Hepatocyte (in vitro differentiated cells): ENCODE measurements at regions not wholly inside any gene's neighbourhood (a gene's known extent, or its start where the extent isn't known, plus 50 kb on each side); places are given as distances from the start of the nearest gene placed in this dataset.

Source experiments
- DNase-seq: peaks from one replicate; pipeline ENCODE4 v3.0.0-alpha.2; 2016; ENCODE audit warnings: low spot score
- H2AFZ ChIP-seq: fragments of 200-600 bp; sonication (generic); 2 replicates; pipeline ENCODE4 v1.6.0; 2016; ENCODE audit warnings: antibody characterized with exemption, mild to moderate bottlenecking
- H3K27ac ChIP-seq: fragments of 200-600 bp; sonication (generic); 2 replicates; pipeline ENCODE4 v1.5.1; 2016; ENCODE audit warnings: mild to moderate bottlenecking
- H3K27me3 ChIP-seq: fragments of 200-600 bp; sonication (generic); 2 replicates; pipeline ENCODE4 v1.6.1; 2016
- H3K36me3 ChIP-seq: fragments of 200-600 bp; sonication (generic); replicated peaks from 2 replicates; pipeline ENCODE4 v1.5.1; 2016; ENCODE audit warnings: low read depth; ENCODE audit not compliant: insufficient read depth
- H3K4me1 ChIP-seq: fragments of 200-600 bp; sonication (generic); 2 replicates; pipeline ENCODE4 v1.5.1; 2016; ENCODE audit warnings: mild to moderate bottlenecking, moderate library complexity; ENCODE audit not compliant: insufficient read depth
- H3K4me2 ChIP-seq: fragments of 200-600 bp; sonication (generic); 2 replicates; pipeline ENCODE4 v1.6.0; 2016
- H3K4me3 ChIP-seq: fragments of 200-600 bp; sonication (generic); 2 replicates; pipeline ENCODE4 v1.5.1; 2016; ENCODE audit warnings: mild to moderate bottlenecking
- H3K79me2 ChIP-seq: fragments of 200-600 bp; sonication (generic); 2 replicates; pipeline ENCODE4 v1.6.0; 2017; ENCODE audit warnings: mild to moderate bottlenecking
- H3K9me2 ChIP-seq: fragments of 200-600 bp; sonication (generic); replicated peaks from 2 replicates; pipeline ENCODE4 v1.6.0; 2017; ENCODE audit warnings: mild to moderate bottlenecking; ENCODE audit not compliant: insufficient read depth
- H3K9me3 ChIP-seq: fragments of 200-600 bp; sonication (generic); 2 replicates; pipeline ENCODE4 v1.5.1; 2016; ENCODE audit warnings: low read depth, mild to moderate bottlenecking
- H4K20me1 ChIP-seq: fragments of 200-600 bp; sonication (generic); 2 replicates; pipeline ENCODE4 v1.6.0; 2016; ENCODE audit warnings: mild to moderate bottlenecking; ENCODE audit not compliant: insufficient read depth, poor library complexity, severe bottlenecking
- CTCF ChIP-seq: fragments of 200-600 bp; sonication (generic); IDR thresholded peaks from 2 replicates; pipeline ENCODE4 v1.5.1; 2016; ENCODE audit warnings: antibody characterized with exemption, mild to moderate bottlenecking; ENCODE audit not compliant: poor library complexity
- EZH2 ChIP-seq: fragments of 200-600 bp; sonication (generic); IDR thresholded peaks from 2 replicates; pipeline ENCODE4 v1.6.1; 2016; ENCODE audit warnings: antibody characterized with exemption, mild to moderate bottlenecking, borderline replicate concordance
- EZH2phosphoT487 ChIP-seq: fragments of 200-600 bp; sonication (generic); IDR thresholded peaks from one replicate; pipeline ENCODE4 v1.6.1; 2018; ENCODE audit warnings: antibody characterized with exemption, mild to moderate bottlenecking, low read depth, moderate library complexity; ENCODE audit not compliant: unreplicated experiment, severe bottlenecking
- WGBS: methylation state at CpG from one replicate; pipeline ENCODE4 v1.1.6; 2016; ENCODE audit warnings: low lambda C conversion rate; ENCODE audit errors: missing lambda C conversion rate; 5-methylcytosine and 5-hydroxymethylcytosine counted together

- H3K4me2 ChIP-seq: no peak overlapping the region
- WGBS: 83% methylated on average over 1 of the region's 1 CpG
- no peak overlapping the region for H3K27ac ChIP-seq
- no peak for DNase-seq
- no peaks in the 10 kb centered on the region for H3K79me2 ChIP-seq
- H3K36me3 ChIP-seq: no peaks in the 10 kb centered on the region
- no peak overlapping the region for H3K4me3 ChIP-seq
- H2AFZ ChIP-seq: no peak overlapping the region
- no peaks in the 10 kb centered on the region for H3K9me2 ChIP-seq
- peaks cover 8% of the 10 kb centered on the region for H3K27me3 ChIP-seq
- TF ChIP-seq EZH2phosphoT487: no peak
- TF ChIP-seq CTCF: no peak
- no peak for TF ChIP-seq EZH2
- H3K9me3 ChIP-seq: peaks cover 3% of the 10 kb centered on the region
- no peaks in the 10 kb centered on the region for H3K4me1 ChIP-seq
- no peaks in the 10 kb centered on the region for H4K20me1 ChIP-seq
Measured at GRCh38 chr3:53948174-53948573, 56.5 kb upstream of the SELENOK start.

- no peak for DNase-seq
- Histone ChIP-seq H3K27ac (no peak overlapping the region), H3K9me2 (no peaks in the 10 kb centered on the region), H3K79me2 (no peaks in the 10 kb centered on the region), H3K4me2 (no peak overlapping the region), H3K36me3 (no peaks in the 10 kb centered on the region), H3K4me1 (no peaks in the 10 kb centered on the region), H3K27me3 (peaks cover 33% of the 10 kb centered on the region), H2AFZ (no peak overlapping the region), H3K4me3 (no peak overlapping the region), H4K20me1 (no peaks in the 10 kb centered on the region), H3K9me3 (peaks cover 3% of the 10 kb centered on the region)
- WGBS: 77% methylated on average over 3 of the region's 3 CpGs
- no peak for TF ChIP-seq CTCF
- TF ChIP-seq EZH2phosphoT487: no peak
- TF ChIP-seq EZH2: no peak
Measured at GRCh38 chr3:53944028-53944427, 52.4 kb upstream of the SELENOK start.

GRCh38 chr3:53941950-53942349, 50.3 kb upstream of the SELENOK start:
- Histone ChIP-seq H3K4me2 (no peak overlapping the region), H3K79me2 (no peaks in the 10 kb centered on the region), H3K4me1 (no peaks in the 10 kb centered on the region), H3K27me3 (peaks cover 37% of the 10 kb centered on the region), H3K27ac (no peak overlapping the region), H2AFZ (no peak overlapping the region), H3K9me3 (peaks cover 3% of the 10 kb centered on the region), H3K36me3 (no peaks in the 10 kb centered on the region), H3K4me3 (no peak overlapping the region), H4K20me1 (no peaks in the 10 kb centered on the region), H3K9me2 (no peaks in the 10 kb centered on the region)
- WGBS: 55% methylated on average over 5 of the region's 5 CpGs
- peak; percentile 52 for TF ChIP-seq CTCF
- no peak for TF ChIP-seq EZH2
- TF ChIP-seq EZH2phosphoT487: no peak
- DNase-seq: no peak
